Suprapubic skin (tissue), 3 donors: ENCODE measurements at regions not wholly inside any gene's neighbourhood (a gene's known extent, or its start where the extent isn't known, plus 50 kb on each side); places are given as distances from the start of the nearest gene placed in this dataset.
"Not testable (repeated sequence)": the region's sequence is repeated elsewhere in the genome, so short reads cannot be mapped to it uniquely, and the experiment has no call there.

Source experiments
- CTCF ChIP-seq, 2 donors: fragments of 200-600 bp in 1 of 2; fragments of 450-650 bp in 1 of 2; sonication (generic) in 1 of 2; IDR thresholded peaks; one replicate each; pipeline ENCODE4 v1.5.1; 2016 to 2019; ENCODE audit warnings: antibody characterized with exemption in 2 of 2, mild to moderate bottlenecking in 1 of 2, moderate library complexity in 1 of 2
- POLR2A ChIP-seq, 2 donors: fragments of 450-650 bp; IDR thresholded peaks; one replicate each; pipeline ENCODE4 v1.6.1; 2017; ENCODE audit warnings: antibody characterized with exemption in 2 of 2, mild to moderate bottlenecking in 2 of 2, moderate library complexity in 2 of 2

GRCh38 chr2:37722971-37723370 lies 51.5 kb upstream of the CDC42EP3 start:
- TF ChIP-seq CTCF, POLR2A (IDR thresholded peaks at IDR 0.05): not testable (repeated sequence)
